Uterus (tissue), 3 donors: ENCODE measurements at regions not wholly inside any gene's neighbourhood (a gene's known extent, or its start where the extent isn't known, plus 50 kb on each side); places are given as distances from the start of the nearest gene placed in this dataset.

Source experiments
- DNase-seq, 2 donors: peaks; one replicate each; pipeline ENCODE4 v3.0.0-alpha.2; 2019 to 2020
- H3K27ac ChIP-seq, 2 donors: fragments of 200-600 bp; sonication (generic); 1 replicate in 1 of 2; 2 replicates in 1 of 2; pipeline ENCODE4 v1.5.1; 2016 to 2018
- H3K27me3 ChIP-seq, 2 donors: fragments of 200-600 bp; sonication (generic); one replicate each; pipeline ENCODE4 v1.5.1; 2018 to 2019; ENCODE audit warnings: control low read depth in 1 of 2
- H3K36me3 ChIP-seq, 2 donors: fragments of 200-600 bp; sonication (generic); one replicate each; pipeline ENCODE4 v1.5.1; 2019; ENCODE audit warnings: control low read depth in 1 of 2
- H3K4me1 ChIP-seq, 2 donors: fragments of 200-600 bp; sonication (generic); one replicate each; pipeline ENCODE4 v1.5.1; 2018 to 2019; ENCODE audit warnings: control low read depth in 1 of 2
- H3K4me3 ChIP-seq, 2 donors: fragments of 200-600 bp; sonication (generic); 1 replicate in 1 of 2; 2 replicates in 1 of 2; pipeline ENCODE4 v1.5.1; 2018 to 2019; ENCODE audit warnings: mild to moderate bottlenecking in 1 of 2
- H3K9me3 ChIP-seq, 2 donors: fragments of 200-600 bp; sonication (generic); one replicate each; pipeline ENCODE4 v1.5.1; 2019; ENCODE audit warnings: control low read depth in 1 of 2
- CTCF ChIP-seq, 4 experiments: fragments of 200-600 bp in 2 of 4; fragments of 450-650 bp in 2 of 4; sonication (generic) in 2 of 4; IDR thresholded peaks; one replicate each; pipeline ENCODE4 v1.5.1; 2016 to 2019; ENCODE audit warnings: antibody characterized with exemption in 4 of 4, mild to moderate bottlenecking in 2 of 4, moderate library complexity in 1 of 4
- POLR2A ChIP-seq, 2 donors: fragments of 450-650 bp; IDR thresholded peaks; one replicate each; pipeline ENCODE4 v1.6.1; 2016; ENCODE audit warnings: antibody characterized with exemption in 2 of 2, mild to moderate bottlenecking in 1 of 2, moderate library complexity in 1 of 2
- intact Hi-C: fragments of 100-400 bp; cut with DNase I; formaldehyde crosslinking; loops from one replicate; pipeline ENCODE4 v1.15.1; 2023; ENCODE audit warnings: low total_unique reads
- donor health status: DM: yes; HTN: yes; CAD: no.

- no peak for DNase-seq
- Histone ChIP-seq H3K36me3 (no peaks in the 10 kb centered on the region), H3K27me3 (no peaks in the 10 kb centered on the region), H3K9me3 (no peaks in the 10 kb centered on the region), H3K4me3 (no peak overlapping the region), H3K4me1 (no peaks in the 10 kb centered on the region), H3K27ac (no peak overlapping the region)
- TF ChIP-seq POLR2A (IDR thresholded peaks at IDR 0.05) (no peak), CTCF (IDR thresholded peaks at IDR 0.05) (no peak)
- intact Hi-C loops: no loop called here
Measured at GRCh38 chr2:122868646-122869275, 1113.3 kb downstream of the TSN start.

- Histone ChIP-seq H3K9me3 (no peaks in the 10 kb centered on the region), H3K4me1 (no peaks in the 10 kb centered on the region), H3K27me3 (no peaks in the 10 kb centered on the region), H3K36me3 (no peaks in the 10 kb centered on the region), H3K4me3 (no peak overlapping the region), H3K27ac (no peak overlapping the region)
- TF ChIP-seq CTCF (IDR thresholded peaks at IDR 0.05): no peak
- no peak for TF ChIP-seq POLR2A (IDR thresholded peaks at IDR 0.05)
- intact Hi-C loops: no loop called here
- no peak for DNase-seq
Measured at GRCh38 chr2:122873951-122874350, 1118.5 kb downstream of the TSN start.

GRCh38 chr2:122875091-122875865 lies 1119.8 kb downstream of the TSN start:
- TF ChIP-seq POLR2A (IDR thresholded peaks at IDR 0.05) (no peak), CTCF (IDR thresholded peaks at IDR 0.05) (no peak)
- intact Hi-C loops: no loop called here
- no peak overlapping the region for H3K27ac ChIP-seq
- DNase-seq: no peak
- no peak overlapping the region for H3K4me3 ChIP-seq
- no peaks in the 10 kb centered on the region for H3K9me3 ChIP-seq
- H3K27me3 ChIP-seq: no peaks in the 10 kb centered on the region
- no peaks in the 10 kb centered on the region for H3K4me1 ChIP-seq
- H3K36me3 ChIP-seq: no peaks in the 10 kb centered on the region

- intact Hi-C loops: no loop called here
- Histone ChIP-seq H3K27ac (no peak overlapping the region), H3K9me3 (no peaks in the 10 kb centered on the region), H3K36me3 (no peaks in the 10 kb centered on the region), H3K4me1 (no peaks in the 10 kb centered on the region), H3K4me3 (no peak overlapping the region), H3K27me3 (no peaks in the 10 kb centered on the region)
- TF ChIP-seq POLR2A (IDR thresholded peaks at IDR 0.05) (no peak), CTCF (IDR thresholded peaks at IDR 0.05) (no peak)
- no peak for DNase-seq
Measured at GRCh38 chr2:122883849-122884248, 1128.4 kb downstream of the TSN start.

GRCh38 chr2:122884889-122885288 lies 1129.4 kb downstream of the TSN start:
- Histone ChIP-seq H3K4me3 (no peak overlapping the region), H3K4me1 (no peaks in the 10 kb centered on the region), H3K27me3 (no peaks in the 10 kb centered on the region), H3K36me3 (no peaks in the 10 kb centered on the region), H3K27ac (no peak overlapping the region), H3K9me3 (no peaks in the 10 kb centered on the region)
- TF ChIP-seq POLR2A (IDR thresholded peaks at IDR 0.05) (no peak), CTCF (IDR thresholded peaks at IDR 0.05) (no peak)
- intact Hi-C loops: no loop called here
- no peak for DNase-seq
